ENCODE measurements at regions not wholly inside any gene's neighbourhood (a gene's known extent, or its start where the extent isn't known, plus 50 kb on each side); places are given as distances from the start of the nearest gene placed in this dataset.

GRCh38 chr5:116733991-116734975, 159.7 kb upstream of the SEMA6A start:
- no peak overlapping the region for H3K4me3 ChIP-seq
- TF ChIP-seq CTCF (conservative IDR thresholded peaks at IDR 0.05) (no peak), EZH2 (IDR thresholded peaks at IDR 0.05; ENCODE audit: low read depth) (no peak)
- CTCF ChIA-PET = no interaction called here
- no peaks in the 10 kb centered on the region for H3K4me1 ChIP-seq (replicated peaks; ENCODE audit: insufficient read depth)
- H3K79me2 ChIP-seq (ENCODE audit: low read depth) = no peaks in the 10 kb centered on the region
- DNase-seq = no peak
- no peaks in the 10 kb centered on the region for H3F3A ChIP-seq (ENCODE audit: insufficient read depth, low read depth)
- peaks cover 41% of the 10 kb centered on the region for H3K27me3 ChIP-seq (ENCODE audit: insufficient read depth, low read depth)
- H4K20me1 ChIP-seq (ENCODE audit: insufficient read depth) = no peaks in the 10 kb centered on the region
- POLR2A ChIA-PET (ENCODE audit: unreplicated experiment) = no interaction called here
- no peak overlapping the region for H3K4me2 ChIP-seq
- intact Hi-C loops (cut with micrococcal nuclease; ENCODE audit: unreplicated experiment) = no loop called here
- H2AFZ ChIP-seq = no peak overlapping the region
- no peak overlapping the region for H3K27ac ChIP-seq
- no peaks in the 10 kb centered on the region for H3K9me2 ChIP-seq (ENCODE audit: insufficient read depth)
- no TSS peak for BruUV-seq (replicated peaks)
- H3K36me3 ChIP-seq (ENCODE audit: low read depth) = no peaks in the 10 kb centered on the region
- no peaks in the 10 kb centered on the region for H3K9me3 ChIP-seq (ENCODE audit: insufficient read depth, low read depth)

DNA sequence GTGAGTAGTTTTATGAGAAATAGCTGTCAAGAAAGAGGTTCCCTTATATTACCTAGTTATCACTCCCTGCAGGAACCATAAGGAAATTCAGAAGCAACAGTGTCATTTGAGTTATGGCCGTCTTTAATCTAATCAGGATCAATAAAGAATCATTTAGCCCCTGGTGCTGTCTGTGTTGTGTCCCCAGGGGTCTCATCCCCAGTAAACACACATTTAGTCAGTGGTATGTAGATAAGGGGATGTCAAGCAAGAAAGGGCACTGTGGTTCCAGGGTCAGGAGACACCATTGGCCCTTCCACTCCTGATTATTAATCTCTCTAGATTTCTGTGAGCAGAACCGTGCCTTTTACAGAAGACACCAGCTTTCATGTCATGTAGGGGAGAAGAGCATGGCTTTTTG, 158.0 kb upstream of the SEMA6A start:
- no peaks in the 10 kb centered on the region for H3K9me3 ChIP-seq (ENCODE audit: insufficient read depth, low read depth)
- H3K27ac ChIP-seq = no peak overlapping the region
- ChIA-PET POLR2A (ENCODE audit: unreplicated experiment) (no interaction called here), CTCF (no interaction called here)
- H3K36me3 ChIP-seq (ENCODE audit: low read depth) = no peaks in the 10 kb centered on the region
- no peak overlapping the region for H2AFZ ChIP-seq
- peaks cover 34% of the 10 kb centered on the region for H3K27me3 ChIP-seq (ENCODE audit: insufficient read depth, low read depth)
- BruUV-seq (replicated peaks) = no TSS peak
- intact Hi-C loops (cut with micrococcal nuclease; ENCODE audit: unreplicated experiment) = no loop called here
- no peak overlapping the region for H3K4me2 ChIP-seq
- no peak for DNase-seq
- H4K20me1 ChIP-seq (ENCODE audit: insufficient read depth) = no peaks in the 10 kb centered on the region
- H3K4me3 ChIP-seq = no peak overlapping the region
- H3K9me2 ChIP-seq (ENCODE audit: insufficient read depth) = no peaks in the 10 kb centered on the region
- TF ChIP-seq EZH2 (IDR thresholded peaks at IDR 0.05; ENCODE audit: low read depth) = no peak
- no peak for TF ChIP-seq CTCF (conservative IDR thresholded peaks at IDR 0.05)
- no peaks in the 10 kb centered on the region for H3F3A ChIP-seq (ENCODE audit: insufficient read depth, low read depth)
- no peaks in the 10 kb centered on the region for H3K79me2 ChIP-seq (ENCODE audit: low read depth)
- H3K4me1 ChIP-seq (replicated peaks; ENCODE audit: insufficient read depth) = no peaks in the 10 kb centered on the region

DNA sequence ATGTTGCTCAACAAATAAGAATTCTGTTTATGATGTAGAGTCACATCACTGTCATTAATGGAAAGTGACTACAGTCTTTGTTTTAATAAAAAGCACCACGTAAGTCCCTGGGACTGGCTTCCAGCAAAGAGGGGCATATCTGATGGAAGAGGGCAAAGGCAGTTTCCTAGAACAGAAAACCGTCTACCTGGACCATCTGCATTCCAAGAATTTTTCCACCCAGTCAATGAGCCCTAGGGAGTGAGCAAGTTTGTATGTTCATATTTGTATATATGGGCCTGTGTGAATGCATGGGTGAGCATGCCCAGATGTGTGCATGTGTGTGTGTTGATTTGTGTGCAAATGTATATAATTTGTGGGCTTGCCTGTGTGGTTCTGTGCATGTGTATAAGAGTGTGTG, 156.8 kb upstream of the SEMA6A start:
- ChIA-PET CTCF (no interaction called here), POLR2A (ENCODE audit: unreplicated experiment) (no interaction called here)
- Histone ChIP-seq H3K27me3 (ENCODE audit: insufficient read depth, low read depth) (peaks cover 38% of the 10 kb centered on the region), H3K9me2 (ENCODE audit: insufficient read depth) (no peaks in the 10 kb centered on the region), H3K4me1 (replicated peaks; ENCODE audit: insufficient read depth) (no peaks in the 10 kb centered on the region), H4K20me1 (ENCODE audit: insufficient read depth) (no peaks in the 10 kb centered on the region), H3K36me3 (ENCODE audit: low read depth) (no peaks in the 10 kb centered on the region), H3K4me3 (no peak overlapping the region), H3K79me2 (ENCODE audit: low read depth) (no peaks in the 10 kb centered on the region), H3F3A (ENCODE audit: insufficient read depth, low read depth) (no peaks in the 10 kb centered on the region), H3K27ac (no peak overlapping the region), H3K4me2 (no peak overlapping the region), H3K9me3 (ENCODE audit: insufficient read depth, low read depth) (no peaks in the 10 kb centered on the region), H2AFZ (no peak overlapping the region)
- BruUV-seq (replicated peaks) = no TSS peak
- TF ChIP-seq CTCF (conservative IDR thresholded peaks at IDR 0.05) = no peak
- no peak for TF ChIP-seq EZH2 (IDR thresholded peaks at IDR 0.05; ENCODE audit: low read depth)
- DNase-seq = no peak
- intact Hi-C loops (cut with micrococcal nuclease; ENCODE audit: unreplicated experiment) = no loop called here
